HS-5 (cell line): ENCODE measurements at regions not wholly inside any gene's neighbourhood (a gene's known extent, or its start where the extent isn't known, plus 50 kb on each side); places are given as distances from the start of the nearest gene placed in this dataset.
"Not testable (repeated sequence)": the region's sequence is repeated elsewhere in the genome, so short reads cannot be mapped to it uniquely, and the experiment has no call there.

ENCODE experiments used
- DNase-seq: peaks from one replicate; pipeline ENCODE4 v3.0.0-alpha.2; 2012; ENCODE audit warnings: low read depth

DNA sequence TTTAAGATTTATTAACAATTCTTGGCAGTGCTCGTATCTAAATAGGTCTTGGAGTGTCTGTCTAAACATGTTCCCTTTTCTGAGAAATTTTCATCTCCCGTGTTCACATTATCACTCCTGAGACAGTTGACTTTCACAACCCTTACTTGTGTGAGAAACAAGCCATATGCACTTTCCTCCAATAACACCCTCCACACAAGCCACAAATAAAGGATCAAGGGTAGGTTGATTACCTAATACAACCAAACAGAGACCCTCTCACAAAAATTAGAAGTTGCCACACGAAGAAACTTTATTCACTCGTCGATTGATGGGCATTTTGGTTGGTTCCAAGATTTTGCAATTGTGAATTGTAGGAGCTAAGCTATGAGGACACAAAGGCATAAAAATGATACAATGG, 763.9 kb downstream of the TRAM1L1 start:
- DNase-seq: no peak

DNA sequence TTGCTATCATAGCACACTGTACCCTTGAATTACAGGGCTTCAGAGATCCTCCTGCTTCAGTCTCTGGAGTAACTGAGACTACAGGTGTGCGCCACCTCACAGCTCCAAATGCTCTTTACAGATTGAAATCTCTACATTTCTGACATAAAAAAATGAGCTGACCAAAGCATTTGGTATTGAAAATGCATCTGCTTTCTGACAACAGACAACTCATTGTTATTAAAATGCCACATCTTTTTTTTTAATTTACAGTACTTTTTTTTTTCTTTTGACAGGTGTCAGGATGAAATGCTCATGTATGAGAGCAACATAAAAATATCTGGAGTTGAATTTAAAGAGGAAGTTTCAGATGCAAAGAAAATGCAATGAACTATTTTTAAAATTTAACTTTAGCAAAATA, 764.5 kb downstream of the TRAM1L1 start:
- DNase-seq: no peak

DNA sequence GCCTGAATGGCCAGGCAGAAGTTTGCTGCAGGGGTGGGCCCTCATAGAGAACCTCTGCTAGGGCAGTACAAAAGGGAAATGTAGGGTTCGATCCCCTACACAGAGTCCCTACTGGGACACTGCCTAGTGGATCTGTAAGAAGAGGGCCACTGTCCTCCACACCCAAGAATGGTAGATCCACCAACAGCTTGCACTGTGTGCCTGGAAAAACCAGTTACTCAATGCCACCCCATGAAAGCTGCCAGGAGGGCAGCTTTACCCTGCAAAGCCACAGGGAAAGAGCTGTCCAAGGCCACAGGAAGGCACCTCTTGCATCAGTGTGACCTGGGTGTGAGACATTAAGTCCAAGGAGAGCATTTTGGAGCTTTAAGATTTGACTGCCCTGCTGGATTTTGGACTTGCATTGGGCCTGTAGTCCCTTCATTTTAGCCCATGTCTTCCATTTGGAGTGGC, 781.6 kb downstream of the TRAM1L1 start:
- no peak for DNase-seq

DNA sequence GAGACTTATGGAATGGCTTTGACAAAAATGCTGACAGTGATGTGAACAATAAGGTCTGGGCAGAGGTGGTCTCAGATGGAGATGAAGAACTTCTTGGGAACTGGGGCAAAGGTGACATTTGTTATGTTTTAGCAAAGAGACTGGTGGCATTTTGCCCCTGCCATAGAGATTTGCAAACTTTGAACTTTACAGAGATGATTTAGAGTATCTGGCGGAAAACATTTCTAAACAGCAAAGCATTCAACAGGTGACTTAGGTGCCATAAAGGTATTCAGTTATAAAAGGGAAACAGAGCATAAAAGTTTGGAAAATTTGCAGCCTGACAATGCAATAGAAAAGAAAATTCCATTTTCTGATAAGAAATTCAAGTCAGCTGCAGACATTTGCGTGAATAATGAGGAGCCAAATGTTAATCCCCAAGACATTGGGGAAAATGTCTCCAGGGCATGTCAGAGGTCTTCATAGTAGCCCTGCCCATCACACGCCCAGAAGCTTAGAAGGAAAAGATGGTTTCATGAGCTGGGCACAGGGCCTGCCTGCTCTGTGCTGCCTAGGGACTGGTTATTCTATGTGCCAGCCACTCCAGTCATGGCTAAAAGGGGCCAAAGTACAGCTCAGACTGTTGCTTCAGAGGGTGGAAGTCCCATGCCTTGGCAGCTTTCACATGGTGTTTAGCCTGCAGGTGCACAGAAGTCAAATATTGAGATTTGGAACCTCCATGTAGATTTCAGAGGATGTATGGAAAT, 782.2 kb downstream of the TRAM1L1 start:
- no peak for DNase-seq

DNA sequence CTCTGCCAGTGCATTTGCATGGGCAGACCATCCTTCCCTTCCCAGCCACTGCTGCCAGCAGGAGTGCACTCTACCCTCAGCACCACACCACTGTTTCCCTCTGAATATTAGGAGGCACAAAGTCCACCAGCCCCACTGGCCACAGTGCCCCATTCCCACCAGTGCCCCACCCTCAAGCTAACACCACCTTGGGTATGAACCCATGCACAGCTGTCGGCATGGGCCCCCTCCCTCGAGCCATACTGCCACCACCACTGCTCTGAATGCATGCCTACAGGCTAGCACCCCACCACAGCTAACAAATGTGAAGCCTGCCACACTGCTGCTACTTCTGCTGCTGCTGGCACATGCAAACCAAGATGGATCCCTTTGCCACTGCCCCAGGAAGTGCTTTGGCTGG, 810.4 kb downstream of the TRAM1L1 start:
- DNase-seq: no peak

DNA sequence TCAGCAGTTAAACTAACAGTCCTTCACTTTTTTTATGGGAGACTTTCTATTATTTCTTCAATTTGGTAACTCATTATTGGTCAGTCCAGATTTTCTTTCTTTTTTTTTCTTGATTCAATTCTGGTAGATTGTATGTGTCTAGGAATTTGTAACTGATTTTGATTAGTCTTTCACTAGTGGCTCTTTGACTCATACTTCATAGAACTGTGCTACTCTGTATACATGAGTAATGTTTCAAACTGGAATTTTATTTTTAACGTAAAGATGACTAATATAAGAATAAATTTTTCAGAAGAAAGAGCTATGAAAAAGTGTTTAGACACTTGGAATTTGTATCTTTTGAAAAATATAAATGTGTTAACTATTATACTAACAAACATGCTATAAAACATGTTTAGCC, 813.0 kb downstream of the TRAM1L1 start:
- DNase-seq: no peak

DNA sequence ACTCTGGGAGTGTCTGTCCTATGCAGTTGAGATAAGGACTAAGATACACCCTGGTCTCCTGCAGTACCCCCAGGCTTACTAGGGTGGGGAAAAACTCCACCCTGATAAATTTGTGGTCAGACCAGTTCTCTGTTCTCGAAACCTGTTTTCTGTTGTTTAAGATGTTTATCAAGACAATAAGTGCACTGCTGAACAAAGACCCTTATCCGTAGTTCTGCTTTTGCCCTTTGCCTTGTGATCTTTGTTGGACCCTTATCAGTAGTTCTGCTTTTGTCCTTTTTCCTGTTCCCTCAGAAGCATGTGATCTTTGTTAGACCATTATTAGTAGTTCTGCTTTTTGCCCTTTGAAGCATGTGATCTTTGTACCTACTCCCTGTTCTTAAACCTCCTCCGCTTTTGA, 824.4 kb downstream of the TRAM1L1 start:
- not testable (repeated sequence) for DNase-seq

DNA sequence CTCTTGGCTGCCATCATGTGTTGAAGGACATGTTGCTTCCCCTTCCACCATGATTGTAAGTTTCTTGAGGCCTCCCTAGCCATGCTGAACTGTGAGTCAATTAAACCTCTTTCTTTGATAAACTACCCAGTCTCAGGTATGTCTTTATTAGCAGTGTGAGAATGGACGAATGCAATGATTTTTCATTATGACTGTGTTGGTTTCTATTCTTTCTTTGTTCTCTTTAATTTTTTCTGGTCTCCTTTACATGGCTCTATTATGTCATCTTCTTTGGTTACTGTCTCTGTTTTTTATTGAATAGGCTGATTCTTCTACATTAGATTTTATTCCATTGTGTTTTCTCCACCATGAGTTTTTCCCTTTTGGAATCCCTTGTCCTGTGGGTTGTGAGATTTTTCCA, 840.6 kb downstream of the TRAM1L1 start:
- no peak for DNase-seq

DNA sequence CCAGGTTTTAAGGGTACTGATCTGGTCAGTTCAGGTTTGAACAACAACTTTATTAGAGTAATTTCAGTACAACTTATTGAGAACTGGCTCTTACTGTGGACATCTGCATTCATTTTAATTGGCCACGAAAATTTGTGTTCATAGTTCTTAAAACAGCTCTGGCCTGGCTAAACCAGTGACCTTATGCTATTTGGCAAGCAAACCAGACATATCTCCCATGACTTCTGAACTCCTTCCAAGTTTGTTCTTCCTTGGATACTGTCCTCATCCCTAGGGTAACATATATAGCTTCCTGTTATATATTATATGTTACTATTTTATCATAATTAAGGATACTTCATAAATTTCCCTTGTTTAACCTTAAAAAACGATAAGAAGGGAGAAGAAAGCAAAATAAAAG, 841.9 kb downstream of the TRAM1L1 start:
- DNase-seq: no peak

DNA sequence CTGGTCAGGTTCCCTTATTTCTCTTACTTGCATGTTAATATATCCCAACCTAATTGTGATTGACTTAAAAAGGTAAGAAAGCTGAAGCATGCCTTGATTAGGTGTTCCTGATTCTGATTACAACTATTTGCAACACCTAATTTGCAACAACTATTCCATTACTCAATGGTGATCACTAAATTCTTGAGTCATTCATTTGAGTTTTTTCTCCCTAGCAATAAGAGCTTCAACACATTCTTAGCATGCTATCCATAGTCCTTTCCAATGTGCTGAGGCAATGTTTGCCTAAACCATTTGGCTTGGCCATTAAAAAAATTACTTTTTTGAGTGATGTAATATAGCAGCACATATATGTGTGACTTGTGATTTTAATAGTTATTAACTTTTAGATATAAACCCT, 851.4 kb downstream of the TRAM1L1 start:
- DNase-seq: no peak

DNA sequence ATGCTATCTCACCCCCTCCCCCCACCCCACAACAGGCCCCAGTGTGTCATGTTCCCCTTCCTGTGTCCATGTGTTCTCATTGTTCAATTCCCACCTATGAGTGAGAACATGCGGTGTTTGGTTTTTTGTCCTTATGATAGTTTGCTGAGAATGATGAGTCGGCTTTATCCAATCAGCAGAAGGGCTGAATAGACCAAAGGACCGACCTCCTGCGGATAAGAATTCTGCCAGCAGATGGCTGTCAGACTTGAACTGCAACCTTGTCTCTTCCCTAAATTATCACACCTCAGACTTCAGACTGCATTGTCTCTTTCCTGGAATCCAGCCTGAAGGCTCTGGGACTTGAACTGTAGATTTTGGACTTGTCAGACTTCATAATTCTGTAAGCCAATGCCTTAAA, 853.4 kb downstream of the TRAM1L1 start:
- not testable (repeated sequence) for DNase-seq

DNA sequence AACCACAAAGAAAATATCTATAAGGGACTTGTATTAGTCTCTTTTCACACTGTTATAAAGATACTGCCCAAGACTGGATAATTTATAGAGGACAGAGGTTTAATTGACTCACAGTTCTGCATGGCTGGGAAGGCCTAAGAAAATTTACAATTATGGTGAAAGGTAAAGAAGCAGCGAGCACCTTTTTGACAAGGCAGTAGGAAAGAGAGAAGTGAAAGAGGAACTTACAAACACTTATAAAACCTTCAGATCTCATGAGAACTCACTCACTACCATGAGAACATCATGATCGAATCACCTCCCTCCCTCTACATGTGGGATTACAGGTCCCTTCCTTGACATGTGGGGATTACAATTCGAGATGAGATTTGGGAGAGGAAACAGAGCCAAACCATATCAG, 856.0 kb downstream of the TRAM1L1 start:
- no peak for DNase-seq

DNA sequence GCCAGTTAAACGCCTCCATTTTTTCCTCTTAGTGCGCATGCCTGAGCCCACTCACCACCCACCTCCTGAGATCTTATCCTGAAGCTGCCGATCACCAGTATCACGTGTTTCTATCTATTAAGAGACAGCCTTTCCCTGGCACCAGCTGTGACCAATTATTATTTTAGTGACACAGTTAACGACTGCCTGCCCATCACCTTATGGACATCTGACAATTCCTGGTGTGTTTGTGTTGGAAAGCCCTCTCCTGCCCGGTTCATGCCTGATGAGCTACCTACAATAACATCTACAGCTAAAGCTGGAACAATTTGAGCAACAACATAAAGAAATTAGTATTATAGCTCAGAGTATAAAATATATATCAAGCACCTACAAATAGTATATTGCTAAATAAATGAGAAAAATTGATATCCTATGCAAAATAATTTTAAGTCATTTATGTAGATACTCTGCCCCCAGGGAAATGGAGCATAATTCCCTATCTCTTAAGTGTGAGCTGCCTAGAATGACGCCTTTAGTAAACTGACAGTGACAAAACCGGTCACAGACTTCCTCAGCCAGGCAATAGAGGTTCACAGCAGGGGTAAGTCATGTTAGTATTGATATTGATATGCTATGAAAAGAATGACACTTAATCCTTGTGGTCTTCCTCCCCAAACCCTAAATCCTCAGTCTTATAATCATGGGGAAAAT, 862.2 kb downstream of the TRAM1L1 start:
- DNase-seq: no peak

DNA sequence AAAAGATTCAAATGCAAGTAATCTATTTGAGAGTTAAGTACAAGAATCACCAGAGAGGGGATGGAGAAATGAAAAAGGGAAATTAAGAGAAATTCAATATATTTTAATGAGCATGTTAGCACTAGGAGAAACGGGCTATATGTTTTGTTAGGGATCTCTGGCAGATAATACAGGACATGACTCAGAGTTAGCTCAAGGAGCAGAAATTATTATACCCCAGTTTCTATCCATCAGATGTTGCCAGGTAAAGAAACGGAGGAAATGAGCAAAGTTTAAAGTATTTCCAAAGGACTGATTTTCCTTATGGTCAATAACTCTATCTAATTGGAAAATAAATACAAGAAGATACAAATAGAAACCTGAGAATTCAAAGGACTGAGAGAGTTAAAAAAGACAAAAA, 867.6 kb downstream of the TRAM1L1 start:
- DNase-seq: peak; percentile 9

DNA sequence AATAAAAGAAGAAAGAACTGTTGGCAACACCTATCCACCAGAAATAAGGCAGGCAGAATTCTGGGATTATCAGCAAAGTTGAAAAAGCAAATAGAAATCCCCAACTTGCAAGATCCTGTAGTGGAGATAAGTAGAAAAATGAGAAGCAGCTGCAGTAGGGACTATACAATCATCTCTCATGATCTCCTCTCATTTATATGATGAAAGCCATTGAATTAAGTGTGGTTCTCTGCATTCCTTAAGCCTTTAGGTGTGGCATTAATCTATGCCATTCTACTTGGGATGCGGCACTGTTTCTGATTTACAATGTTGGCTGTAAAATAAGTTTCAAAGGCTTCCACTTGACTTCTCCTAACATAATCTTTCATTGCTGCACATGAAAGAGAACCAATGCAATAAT, 869.8 kb downstream of the TRAM1L1 start:
- no peak for DNase-seq

DNA sequence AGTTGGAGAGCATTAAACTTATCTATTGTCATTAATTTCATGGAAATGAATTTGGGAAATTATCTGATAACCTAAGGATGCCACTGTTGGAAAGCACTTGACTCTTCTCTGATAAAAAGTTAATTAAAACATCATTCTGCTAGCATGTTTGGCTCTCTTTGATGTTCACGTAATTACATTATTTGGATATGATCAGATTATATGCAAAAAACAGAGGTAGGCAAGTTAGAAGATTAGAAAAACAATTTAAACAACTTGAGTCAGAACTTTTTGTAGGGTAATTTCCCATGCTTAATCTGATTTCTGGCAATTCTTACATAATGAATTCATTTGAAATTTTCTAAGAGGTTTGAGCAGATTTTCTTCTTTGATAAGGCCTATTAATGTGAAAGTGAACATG, 882.9 kb downstream of the TRAM1L1 start:
- no peak for DNase-seq

DNA sequence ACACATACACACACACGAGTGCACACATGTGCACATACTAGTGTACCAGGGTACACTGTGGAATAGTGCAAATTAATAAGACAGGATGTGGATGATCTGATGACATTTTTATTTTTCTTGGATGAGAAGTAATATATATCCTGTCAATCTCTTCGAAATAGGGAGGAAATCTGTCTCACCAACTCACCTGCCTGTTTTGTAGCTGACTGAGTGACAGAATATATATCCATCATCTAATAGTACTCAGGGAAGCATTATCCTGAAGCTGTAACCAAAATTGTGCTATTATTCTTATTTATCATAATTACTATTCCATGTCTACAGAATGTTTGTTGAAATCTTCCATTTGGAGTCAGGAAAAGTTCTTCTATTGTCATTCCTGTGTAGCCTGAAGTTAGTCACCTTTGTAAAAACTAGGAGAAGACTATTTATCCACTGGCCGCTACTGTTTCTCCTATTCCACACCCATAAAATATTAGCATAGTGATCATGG, 888.0 kb downstream of the TRAM1L1 start:
- no peak for DNase-seq

DNA sequence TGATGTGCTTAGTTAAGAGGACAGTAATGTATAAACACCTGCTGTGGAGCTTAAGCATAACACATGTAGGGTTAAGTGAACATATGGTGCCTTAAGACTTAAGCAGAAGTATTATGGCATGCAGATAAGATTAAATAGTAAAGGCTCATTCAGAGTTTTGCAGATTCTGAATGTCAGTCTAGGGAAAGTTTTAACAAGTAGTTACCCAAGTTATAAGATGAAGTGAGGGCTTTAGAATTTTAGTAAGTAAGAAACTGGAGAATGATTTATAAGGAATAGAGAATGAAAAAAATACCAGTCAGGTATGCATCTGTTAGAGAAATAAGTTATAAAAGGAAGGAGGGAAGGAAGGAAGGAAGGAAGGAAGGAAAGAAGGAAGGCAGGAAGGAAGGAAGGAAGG, 902.1 kb downstream of the TRAM1L1 start:
- no peak for DNase-seq

DNA sequence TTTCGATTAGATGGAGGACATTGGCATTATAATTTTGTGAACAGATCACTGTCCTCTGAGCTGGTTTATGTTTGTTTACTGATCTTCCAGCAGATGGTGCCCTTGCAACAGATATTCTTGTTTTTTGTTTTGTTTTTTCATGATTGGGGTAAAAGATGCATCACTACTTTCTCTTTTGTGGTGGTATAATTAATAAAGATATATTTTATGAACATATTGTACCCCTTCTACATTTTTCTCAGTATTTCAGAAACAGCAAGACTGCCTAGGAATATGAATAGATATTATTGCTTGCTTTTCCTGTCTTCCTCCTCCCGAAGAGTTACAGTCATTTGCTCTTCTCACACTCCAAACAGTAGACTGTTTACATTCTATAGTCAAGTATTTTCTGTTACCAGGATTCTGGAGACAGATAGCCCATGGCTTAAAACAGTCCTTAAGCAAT, 905.2 kb downstream of the TRAM1L1 start:
- DNase-seq: peak; percentile 8

DNA sequence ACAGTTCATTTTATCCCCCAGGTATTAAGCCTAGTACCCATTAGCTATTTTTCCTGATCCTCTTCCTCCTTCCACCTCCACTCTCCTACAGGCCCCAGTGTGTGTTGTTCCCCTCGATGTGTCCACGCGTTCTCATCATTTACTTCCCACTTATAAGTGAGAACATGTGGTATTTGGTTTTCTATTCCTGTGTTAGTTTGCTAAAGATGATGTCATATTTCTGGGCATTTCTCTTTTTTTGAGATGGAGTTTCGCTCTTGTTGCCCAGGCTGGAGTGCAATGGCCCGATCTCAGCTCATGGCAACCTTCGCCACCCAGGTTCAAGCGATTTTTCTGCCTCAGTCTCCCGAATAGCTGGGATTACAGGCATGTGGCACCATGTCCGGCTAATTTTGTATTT, 934.0 kb downstream of the TRAM1L1 start:
- DNase-seq: not testable (repeated sequence)

DNA sequence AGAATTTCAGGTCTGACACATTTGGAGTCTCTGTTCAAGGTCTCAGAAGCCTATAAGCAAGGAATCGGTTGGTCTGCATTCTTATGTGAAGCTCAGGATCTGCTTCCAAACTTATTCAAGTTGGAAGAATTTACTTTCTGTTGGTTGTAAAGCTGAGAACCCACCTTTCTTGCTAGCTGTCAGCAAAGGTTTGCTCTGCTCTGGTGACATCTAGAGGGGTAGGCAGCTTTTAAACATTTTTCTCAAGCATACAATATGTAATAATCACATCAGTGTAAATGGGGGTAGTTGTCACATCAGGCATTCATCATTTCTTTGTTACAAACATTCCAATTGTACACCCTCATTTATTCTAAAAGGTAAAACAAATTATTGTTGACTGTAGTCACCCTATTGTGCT, 935.2 kb downstream of the TRAM1L1 start:
- DNase-seq: no peak

DNA sequence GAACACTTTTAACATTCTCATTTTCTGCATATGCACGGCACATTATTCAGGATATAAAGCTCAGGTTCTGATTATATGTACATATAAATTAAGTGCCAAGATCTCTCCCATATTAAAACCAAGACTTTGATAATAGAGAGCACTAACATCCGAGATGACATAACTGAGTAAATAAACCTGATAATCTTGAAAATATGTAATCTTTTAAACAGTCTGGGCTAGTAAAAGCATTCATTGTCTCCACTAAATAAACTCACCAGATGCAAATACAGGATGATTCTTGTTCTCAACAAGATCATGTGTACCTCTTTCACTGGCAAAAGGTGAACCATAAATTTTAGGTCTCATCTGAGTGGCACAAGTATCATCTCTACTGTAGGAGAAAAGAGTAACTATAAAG, 942.2 kb downstream of the TRAM1L1 start:
- DNase-seq: no peak

DNA sequence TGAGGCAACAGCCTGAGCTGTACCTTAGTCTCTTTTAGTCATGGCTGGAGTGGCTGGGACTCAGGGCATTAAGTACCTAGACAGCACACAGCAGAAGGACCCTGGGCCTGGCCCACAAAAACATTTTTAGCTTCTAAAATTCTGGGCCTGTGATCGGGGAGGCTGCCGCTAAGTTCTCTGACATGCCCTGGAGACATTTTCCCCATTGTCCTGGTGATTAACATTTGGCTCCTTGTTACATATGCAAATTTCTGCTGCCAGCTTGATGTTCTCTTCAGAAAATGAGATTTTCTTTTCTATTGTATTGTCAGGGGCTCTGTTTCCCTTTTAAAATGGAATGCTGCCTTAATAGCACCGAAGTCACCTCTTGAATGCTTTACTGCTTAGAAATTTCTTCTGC, 952.4 kb downstream of the TRAM1L1 start:
- DNase-seq: no peak

DNA sequence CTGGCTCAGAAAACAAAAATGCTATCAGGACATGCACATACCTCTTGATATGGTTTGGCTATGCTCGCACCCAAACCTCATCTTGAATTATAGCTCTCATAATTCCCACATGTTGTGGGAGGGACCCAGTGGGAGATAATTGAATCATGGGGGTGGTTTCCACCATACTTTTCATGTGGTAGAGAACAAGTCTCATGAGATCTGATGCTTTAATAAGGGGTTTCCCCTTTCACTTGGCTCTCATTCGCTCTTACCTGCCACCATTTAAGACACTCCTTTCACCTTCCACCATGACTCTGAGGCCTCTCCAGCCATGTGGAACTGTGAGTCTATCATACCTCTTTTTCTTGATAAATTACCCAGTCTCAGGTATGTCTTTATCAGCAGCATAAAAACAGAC, 958.6 kb downstream of the TRAM1L1 start:
- no peak for DNase-seq
